Muscle of leg (tissue), 3 donors: ENCODE measurements at regions not wholly inside any gene's neighbourhood (a gene's known extent, or its start where the extent isn't known, plus 50 kb on each side); places are given as distances from the start of the nearest gene placed in this dataset.
A peak's percentile ranks its signal among the peaks of the same experiment; 100 is the strongest.

ENCODE experiments used
- DNase-seq: peaks from one replicate; pipeline ENCODE4 v3.0.0; 2013
- H3K27ac ChIP-seq: one replicate; pipeline ENCODE4 v1.5.1; 2013; ENCODE audit warnings: mild to moderate bottlenecking, low read length, control low read depth
- H3K27me3 ChIP-seq: one replicate; pipeline ENCODE4 v1.6.1; 2013; ENCODE audit warnings: low read length; ENCODE audit not compliant: control insufficient read depth, insufficient read depth
- H3K36me3 ChIP-seq: one replicate; pipeline ENCODE4 v1.6.1; 2013; ENCODE audit warnings: low read length; ENCODE audit not compliant: control insufficient read depth, insufficient read depth
- H3K4me1 ChIP-seq: one replicate; pipeline ENCODE4 v1.6.1; 2013; ENCODE audit warnings: low read length; ENCODE audit not compliant: control insufficient read depth, insufficient read depth
- H3K4me3 ChIP-seq: one replicate; pipeline ENCODE4 v1.5.1; 2013; ENCODE audit warnings: low read length, control low read depth
- H3K9me3 ChIP-seq: replicated peaks from 2 replicates; pipeline ENCODE4 v1.6.1; 2013; ENCODE audit warnings: low read depth, low read length; ENCODE audit not compliant: control insufficient read depth
- WGBS: methylation state at CpG from one replicate; pipeline ENCODE4 v1.1.5; 2013; ENCODE audit warnings: missing lambda C conversion rate; ENCODE audit not compliant: insufficient coverage; 5-methylcytosine and 5-hydroxymethylcytosine counted together

DNA sequence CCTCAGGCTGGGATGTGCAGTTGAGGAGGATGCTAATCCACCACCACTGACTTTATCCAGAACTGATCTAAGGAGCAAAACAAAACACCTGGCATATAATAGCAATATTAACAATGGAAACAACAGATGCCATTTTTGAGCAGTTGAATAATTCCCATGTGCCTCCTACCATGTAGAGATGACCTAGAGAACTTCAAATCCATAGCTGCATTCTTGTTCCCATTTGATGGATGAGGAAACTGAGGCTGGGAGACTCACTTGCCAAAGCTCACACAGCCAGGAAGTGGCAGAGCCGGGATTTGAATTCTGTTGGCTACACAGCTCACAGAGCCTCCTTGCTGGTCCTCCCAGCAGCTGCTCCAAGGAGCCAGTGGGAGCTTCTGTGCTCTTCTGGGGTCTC is 155.8 kb upstream of the MYL2 start:
- no peak overlapping the region for H3K27ac ChIP-seq
- DNase-seq: no peak
- no peaks in the 10 kb centered on the region for H3K36me3 ChIP-seq
- WGBS: 63% methylated on average over 1 of the region's 1 CpG
- no peak overlapping the region for H3K4me3 ChIP-seq
- no peaks in the 10 kb centered on the region for H3K9me3 ChIP-seq
- H3K27me3 ChIP-seq: peaks cover 33% of the 10 kb centered on the region
- peaks cover 3% of the 10 kb centered on the region for H3K4me1 ChIP-seq

DNA sequence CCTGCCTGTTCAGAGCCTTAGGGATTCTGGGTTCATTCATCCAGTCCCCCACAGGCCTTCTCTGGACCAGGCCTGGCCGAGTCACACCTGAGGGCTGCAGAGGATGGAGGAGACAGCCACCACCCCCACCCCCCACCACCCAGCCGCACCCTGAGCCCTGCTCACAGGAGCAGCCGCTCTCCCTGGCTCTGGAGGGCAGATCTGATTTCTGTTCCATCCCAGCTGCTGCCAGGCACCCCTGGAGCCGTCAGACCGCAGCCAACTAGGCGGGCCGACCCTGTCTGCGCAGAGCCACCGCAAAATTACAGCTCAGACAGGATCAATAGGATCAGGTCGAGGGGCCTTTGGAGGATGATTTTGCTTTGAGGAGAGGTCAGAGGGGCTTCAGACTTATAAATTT is 154.6 kb upstream of the MYL2 start:
- no peaks in the 10 kb centered on the region for H3K9me3 ChIP-seq
- H3K4me1 ChIP-seq: peaks cover 3% of the 10 kb centered on the region
- peaks cover 29% of the 10 kb centered on the region for H3K27me3 ChIP-seq
- WGBS: 66% methylated on average over 9 of the region's 10 CpGs
- H3K4me3 ChIP-seq: no peak overlapping the region
- H3K36me3 ChIP-seq: no peaks in the 10 kb centered on the region
- no peak overlapping the region for H3K27ac ChIP-seq
- no peak for DNase-seq

DNA sequence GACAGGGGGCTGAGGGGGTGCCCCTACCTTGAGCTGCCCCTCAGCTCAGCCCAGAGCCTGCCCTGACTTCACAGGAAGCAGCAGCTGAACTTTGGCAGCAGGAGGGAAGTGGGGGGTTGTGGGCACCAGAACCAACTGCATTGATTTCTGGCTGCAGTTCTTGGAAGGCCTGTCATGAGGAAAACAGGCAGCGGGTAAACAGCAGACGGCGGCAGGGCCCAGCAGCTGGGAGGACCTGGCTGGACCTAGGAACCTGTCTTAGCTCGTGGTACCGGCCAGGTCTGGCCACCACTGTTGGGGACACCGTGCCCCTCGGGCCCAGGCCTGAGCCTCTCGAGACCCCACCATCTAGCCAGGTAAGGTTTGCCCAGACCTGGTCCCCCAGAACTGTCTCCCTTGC is 154.2 kb upstream of the MYL2 start:
- H3K9me3 ChIP-seq: no peaks in the 10 kb centered on the region
- WGBS: 67% methylated on average over 8 of the region's 8 CpGs
- peak; percentile 21 for DNase-seq
- no peaks in the 10 kb centered on the region for H3K36me3 ChIP-seq
- H3K4me3 ChIP-seq: no peak overlapping the region
- H3K4me1 ChIP-seq: peaks cover 3% of the 10 kb centered on the region
- H3K27me3 ChIP-seq: peaks cover 29% of the 10 kb centered on the region
- H3K27ac ChIP-seq: no peak overlapping the region

DNA sequence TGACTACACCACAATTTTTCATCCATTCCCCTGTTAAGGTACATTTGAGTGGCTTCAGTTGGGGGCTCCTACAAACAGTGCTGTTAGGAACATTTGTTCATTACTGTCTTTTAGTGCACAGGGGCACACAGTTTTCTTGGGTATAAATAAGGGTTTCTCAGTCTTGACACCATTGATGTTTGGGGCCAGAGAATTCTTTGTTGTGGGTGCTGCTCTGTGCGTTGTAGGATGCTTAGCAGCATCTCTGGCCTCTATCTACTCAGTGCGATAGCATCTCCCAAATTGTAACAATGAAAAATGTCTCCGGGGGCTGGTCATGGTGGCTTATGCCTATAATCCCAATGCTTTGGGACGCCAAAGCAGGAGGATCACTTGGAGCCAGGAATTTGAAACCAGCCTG is 153.0 kb upstream of the MYL2 start:
- H3K4me3 ChIP-seq: no peak overlapping the region
- H3K27ac ChIP-seq: no peak overlapping the region
- no peaks in the 10 kb centered on the region for H3K9me3 ChIP-seq
- 67% methylated on average over 1 of the region's 4 CpGs for WGBS
- peaks cover 4% of the 10 kb centered on the region for H3K4me1 ChIP-seq
- DNase-seq: no peak
- peaks cover 23% of the 10 kb centered on the region for H3K27me3 ChIP-seq
- H3K36me3 ChIP-seq: no peaks in the 10 kb centered on the region

DNA sequence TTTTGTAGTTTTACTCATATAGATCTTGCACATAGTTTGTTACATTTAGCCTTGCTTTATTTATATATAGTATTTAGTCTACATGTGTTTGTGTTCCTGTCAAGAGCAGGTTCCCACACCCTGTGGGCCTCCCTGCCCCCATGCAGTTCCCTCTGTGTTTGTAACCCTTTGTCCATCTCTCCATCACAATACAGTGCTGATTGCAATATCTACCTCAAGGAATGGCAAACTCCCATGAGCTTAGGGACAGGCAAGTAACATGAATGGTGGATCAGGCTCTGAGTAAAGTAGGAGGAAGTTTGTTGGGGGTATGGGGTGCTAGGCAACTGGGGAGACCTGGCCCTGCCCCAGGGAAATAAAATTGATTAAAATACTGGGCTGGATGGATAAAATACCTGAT is 151.9 kb upstream of the MYL2 start:
- no peaks in the 10 kb centered on the region for H3K36me3 ChIP-seq
- H3K9me3 ChIP-seq: no peaks in the 10 kb centered on the region
- no peak for DNase-seq
- H3K27ac ChIP-seq: no peak overlapping the region
- no peak overlapping the region for H3K4me3 ChIP-seq
- H3K4me1 ChIP-seq: peaks cover 5% of the 10 kb centered on the region
- H3K27me3 ChIP-seq: peaks cover 21% of the 10 kb centered on the region

DNA sequence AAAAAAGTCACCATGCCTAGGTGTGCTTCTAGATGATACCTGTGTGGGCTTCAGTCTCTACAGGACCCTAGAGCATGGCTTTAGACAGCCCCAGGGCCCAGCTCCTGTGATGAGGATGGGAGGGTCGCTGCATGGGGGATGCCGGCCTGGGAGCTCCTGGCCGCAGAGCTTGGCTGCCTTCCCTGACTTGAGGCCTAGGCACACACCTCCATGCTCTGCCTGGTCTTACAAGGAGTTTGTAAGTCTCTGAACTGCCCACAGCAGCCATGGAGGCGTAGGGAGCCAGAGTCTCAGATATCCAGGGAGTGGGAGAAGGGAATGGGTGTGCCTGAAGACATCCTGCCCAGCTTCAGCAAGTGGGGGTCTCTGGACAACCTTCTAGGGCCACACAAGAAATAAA is 149.5 kb upstream of the MYL2 start:
- no peak overlapping the region for H3K4me3 ChIP-seq
- WGBS: 100% methylated on average over 1 of the region's 4 CpGs
- H3K4me1 ChIP-seq: peaks cover 5% of the 10 kb centered on the region
- no peaks in the 10 kb centered on the region for H3K36me3 ChIP-seq
- no peak overlapping the region for H3K27ac ChIP-seq
- H3K9me3 ChIP-seq: no peaks in the 10 kb centered on the region
- no peak for DNase-seq
- H3K27me3 ChIP-seq: peaks cover 7% of the 10 kb centered on the region

DNA sequence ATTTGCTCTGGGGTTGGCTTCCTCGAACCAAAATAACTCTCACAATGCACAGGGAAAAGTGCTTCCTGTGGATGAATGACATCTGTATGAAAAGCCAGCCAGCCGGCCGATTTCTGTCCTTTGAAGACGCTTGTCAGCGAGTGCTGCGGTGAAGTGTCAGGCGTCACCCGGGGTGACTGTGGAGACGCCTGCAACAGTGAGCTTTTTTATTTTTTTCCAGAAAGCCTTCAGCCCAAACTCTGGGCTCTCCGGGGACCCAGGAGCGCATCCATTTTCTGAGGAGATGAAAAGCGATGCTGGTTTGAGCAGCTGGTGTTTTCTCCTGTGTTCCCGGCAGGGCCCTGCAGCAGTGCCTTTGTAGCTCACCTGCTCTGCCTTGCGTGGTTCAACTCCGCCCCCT is 147.9 kb upstream of the MYL2 start:
- Histone ChIP-seq H3K27me3 (peaks cover 5% of the 10 kb centered on the region), H3K4me1 (peaks cover 3% of the 10 kb centered on the region), H3K27ac (no peak overlapping the region), H3K4me3 (no peak overlapping the region), H3K9me3 (no peaks in the 10 kb centered on the region), H3K36me3 (no peaks in the 10 kb centered on the region)
- WGBS: 21% methylated on average over 11 of the region's 15 CpGs
- DNase-seq: peak; percentile 9

DNA sequence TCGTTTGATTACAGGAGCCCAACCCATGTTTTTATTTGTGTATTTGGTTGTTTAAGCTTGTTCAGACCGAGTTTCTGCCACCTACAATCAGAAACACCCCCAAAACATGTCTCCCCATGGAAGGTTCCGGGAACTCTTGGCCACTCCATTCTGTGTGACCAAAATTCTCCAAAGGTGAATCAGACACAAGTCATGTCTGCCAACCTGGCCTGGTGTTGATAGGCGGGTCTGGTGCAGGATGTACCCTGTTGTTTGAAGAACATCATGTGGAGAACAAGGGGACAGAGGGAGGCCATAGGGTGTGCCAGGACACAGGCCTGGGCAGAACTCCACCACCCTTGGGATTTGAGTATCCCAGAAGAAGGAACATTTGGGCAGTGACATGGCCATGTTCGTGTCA is 147.1 kb upstream of the MYL2 start:
- Histone ChIP-seq H3K27ac (no peak overlapping the region), H3K27me3 (peaks cover 5% of the 10 kb centered on the region), H3K36me3 (no peaks in the 10 kb centered on the region), H3K9me3 (no peaks in the 10 kb centered on the region), H3K4me3 (no peak overlapping the region), H3K4me1 (peaks cover 3% of the 10 kb centered on the region)
- WGBS: 96% methylated on average over 3 of the region's 5 CpGs
- DNase-seq: no peak

DNA sequence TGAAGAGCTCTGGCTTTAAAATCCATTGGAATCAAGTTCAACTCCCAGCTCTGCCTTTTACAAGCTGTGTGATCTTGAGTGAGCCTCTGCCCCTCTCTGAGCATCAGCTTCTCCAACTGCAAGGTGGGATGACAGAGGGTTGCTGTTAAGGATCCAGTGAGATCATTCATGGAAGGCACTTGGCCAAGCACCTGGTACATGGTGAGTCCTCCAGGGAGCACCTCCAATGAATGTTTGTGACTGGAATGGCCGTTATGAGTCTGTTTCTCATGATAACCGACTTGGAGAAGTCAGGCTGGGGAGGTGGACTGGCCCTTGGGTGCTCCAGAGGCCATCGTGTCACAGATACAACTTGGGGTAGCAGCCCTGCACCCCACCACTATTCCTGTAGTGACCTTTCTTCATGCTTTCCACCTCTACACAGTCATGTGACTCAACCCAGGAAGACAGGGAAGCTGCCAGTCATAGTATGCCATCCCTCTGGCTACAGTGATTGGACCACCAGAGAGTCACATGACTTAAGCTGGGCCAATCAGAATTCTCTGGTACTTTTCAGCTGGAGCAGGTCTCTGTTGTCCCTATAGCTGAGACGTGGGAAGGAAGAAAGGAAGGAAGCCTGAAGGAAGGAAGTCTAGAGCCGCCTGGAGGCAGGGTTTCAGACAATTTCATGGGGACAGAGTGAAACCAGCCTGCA is 146.5 kb upstream of the MYL2 start:
- DNase-seq: no peak
- H3K36me3 ChIP-seq: no peaks in the 10 kb centered on the region
- H3K27me3 ChIP-seq: peaks cover 5% of the 10 kb centered on the region
- peaks cover 3% of the 10 kb centered on the region for H3K4me1 ChIP-seq
- H3K9me3 ChIP-seq: no peaks in the 10 kb centered on the region
- WGBS: 59% methylated on average over 4 of the region's 5 CpGs
- no peak overlapping the region for H3K4me3 ChIP-seq
- H3K27ac ChIP-seq: no peak overlapping the region

DNA sequence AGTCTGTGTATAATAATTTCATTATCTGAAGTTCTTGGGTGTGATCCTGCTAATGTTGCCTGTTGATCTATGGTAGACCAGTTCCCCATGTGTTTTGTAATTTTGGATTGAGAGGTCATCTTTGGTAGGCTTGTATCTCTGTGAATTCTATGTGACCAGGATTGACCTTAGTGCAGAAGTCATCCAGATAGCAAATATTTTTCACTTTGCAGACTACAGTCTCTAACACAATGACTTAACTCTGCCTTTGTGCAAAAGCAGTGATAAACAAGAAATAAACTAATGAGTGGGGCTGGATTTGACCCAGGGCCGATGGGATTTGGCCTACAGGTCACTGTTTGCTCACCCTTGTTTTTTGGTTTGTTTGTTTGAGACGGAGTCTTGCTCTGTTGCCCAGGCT is 144.6 kb upstream of the MYL2 start:
- Histone ChIP-seq H3K27ac (no peak overlapping the region), H3K27me3 (peaks cover 5% of the 10 kb centered on the region), H3K4me1 (peaks cover 3% of the 10 kb centered on the region), H3K4me3 (no peak overlapping the region), H3K9me3 (no peaks in the 10 kb centered on the region), H3K36me3 (no peaks in the 10 kb centered on the region)
- WGBS: 94% methylated on average over 2 of the region's 2 CpGs
- no peak for DNase-seq

DNA sequence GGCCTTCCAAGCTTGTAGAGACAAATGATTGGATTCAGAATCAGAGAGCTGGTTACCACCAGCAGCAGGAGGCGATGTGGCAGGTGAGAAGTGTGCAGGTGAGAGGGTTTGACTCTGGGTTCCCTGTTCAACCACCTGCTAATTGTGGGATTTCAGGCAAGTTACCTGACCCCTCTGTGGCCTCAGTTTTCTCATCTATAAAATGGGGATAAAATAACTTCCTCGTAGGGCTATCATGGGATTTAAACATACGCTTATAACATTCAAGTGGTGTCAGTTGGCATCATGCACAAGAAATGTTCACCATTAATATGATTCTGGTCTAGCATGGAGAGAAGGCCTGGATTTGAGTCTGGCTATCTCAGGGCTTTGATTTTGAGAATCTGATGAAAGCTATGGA is 143.8 kb upstream of the MYL2 start:
- no peak overlapping the region for H3K27ac ChIP-seq
- peaks cover 3% of the 10 kb centered on the region for H3K4me1 ChIP-seq
- no peak overlapping the region for H3K4me3 ChIP-seq
- WGBS: no CpG with 5 or more reads among the region's 3 CpGs
- H3K27me3 ChIP-seq: peaks cover 7% of the 10 kb centered on the region
- DNase-seq: no peak
- no peaks in the 10 kb centered on the region for H3K36me3 ChIP-seq
- H3K9me3 ChIP-seq: no peaks in the 10 kb centered on the region
